Choroid plexus epithelial cell (primary cell): ENCODE measurements at regions not wholly inside any gene's neighbourhood (a gene's known extent, or its start where the extent isn't known, plus 50 kb on each side); places are given as distances from the start of the nearest gene placed in this dataset.

ENCODE experiments used
- DNase-seq: peaks from one replicate; pipeline ENCODE4 v3.0.0-alpha.2; 2010; ENCODE audit warnings: low read depth
- H3K4me3 ChIP-seq: 2 replicates; pipeline ENCODE4 v1.5.1; 2011; ENCODE audit warnings: low read depth, mild to moderate bottlenecking, control low read depth, low read length, moderate library complexity
- TF ChIP-seq, protein P1 (sequence below): conservative IDR thresholded peaks from 2 replicates; pipeline ENCODE4 v1.5.1; 2011; ENCODE audit warnings: low read depth, mild to moderate bottlenecking, control low read depth, inconsistent platforms, low read length, moderate library complexity

DNA sequence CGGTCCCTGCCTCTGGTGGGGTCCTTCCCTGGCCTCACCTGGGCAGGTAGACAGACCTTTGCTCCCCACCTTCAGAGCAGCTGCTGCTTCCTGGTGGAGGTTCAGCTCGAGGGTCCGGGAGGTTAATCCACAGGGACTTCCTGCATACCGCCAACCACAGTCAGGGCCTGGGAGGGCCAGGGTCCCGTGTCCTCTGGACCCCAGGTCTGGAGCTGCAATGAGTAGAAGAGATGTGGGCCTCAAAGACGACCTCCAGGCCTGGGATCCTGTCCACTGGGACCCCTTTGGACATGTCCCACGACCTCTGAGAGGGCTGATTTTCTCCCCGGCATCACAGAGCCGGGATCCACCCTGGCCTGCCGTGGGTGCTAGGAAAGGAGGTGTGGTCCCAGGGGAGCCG is 223.3 kb upstream of the TCERG1L start:
- no peak for DNase-seq
- TF ChIP-seq, protein P1, sequence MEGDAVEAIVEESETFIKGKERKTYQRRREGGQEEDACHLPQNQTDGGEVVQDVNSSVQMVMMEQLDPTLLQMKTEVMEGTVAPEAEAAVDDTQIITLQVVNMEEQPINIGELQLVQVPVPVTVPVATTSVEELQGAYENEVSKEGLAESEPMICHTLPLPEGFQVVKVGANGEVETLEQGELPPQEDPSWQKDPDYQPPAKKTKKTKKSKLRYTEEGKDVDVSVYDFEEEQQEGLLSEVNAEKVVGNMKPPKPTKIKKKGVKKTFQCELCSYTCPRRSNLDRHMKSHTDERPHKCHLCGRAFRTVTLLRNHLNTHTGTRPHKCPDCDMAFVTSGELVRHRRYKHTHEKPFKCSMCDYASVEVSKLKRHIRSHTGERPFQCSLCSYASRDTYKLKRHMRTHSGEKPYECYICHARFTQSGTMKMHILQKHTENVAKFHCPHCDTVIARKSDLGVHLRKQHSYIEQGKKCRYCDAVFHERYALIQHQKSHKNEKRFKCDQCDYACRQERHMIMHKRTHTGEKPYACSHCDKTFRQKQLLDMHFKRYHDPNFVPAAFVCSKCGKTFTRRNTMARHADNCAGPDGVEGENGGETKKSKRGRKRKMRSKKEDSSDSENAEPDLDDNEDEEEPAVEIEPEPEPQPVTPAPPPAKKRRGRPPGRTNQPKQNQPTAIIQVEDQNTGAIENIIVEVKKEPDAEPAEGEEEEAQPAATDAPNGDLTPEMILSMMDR = no peak

DNA sequence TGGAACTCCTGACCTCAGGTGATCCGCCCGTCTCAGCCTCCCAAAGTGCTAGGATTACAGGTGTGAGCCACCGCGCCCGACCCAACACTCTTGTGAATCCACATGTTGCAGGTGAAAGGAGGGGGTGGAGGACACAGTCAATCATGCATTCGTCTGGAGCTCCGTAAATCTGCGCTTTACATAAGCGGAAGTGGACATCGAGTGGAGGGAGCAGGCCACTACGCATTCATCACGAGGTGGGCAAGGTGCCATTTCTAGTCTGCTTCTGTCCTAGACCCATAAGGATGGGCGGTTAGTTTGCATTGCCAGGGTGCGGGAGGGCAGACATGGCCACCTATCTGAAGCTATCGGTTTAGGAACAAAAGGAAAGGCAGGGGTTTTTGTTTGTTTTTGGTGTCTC is 225.2 kb upstream of the TCERG1L start:
- no peak overlapping the region for H3K4me3 ChIP-seq
- no peak for DNase-seq
- TF ChIP-seq, protein P1 = no peak

More for the DNA sequence above, 223.3 kb upstream of the TCERG1L start:
- H3K4me3 ChIP-seq = no peak overlapping the region

DNA sequence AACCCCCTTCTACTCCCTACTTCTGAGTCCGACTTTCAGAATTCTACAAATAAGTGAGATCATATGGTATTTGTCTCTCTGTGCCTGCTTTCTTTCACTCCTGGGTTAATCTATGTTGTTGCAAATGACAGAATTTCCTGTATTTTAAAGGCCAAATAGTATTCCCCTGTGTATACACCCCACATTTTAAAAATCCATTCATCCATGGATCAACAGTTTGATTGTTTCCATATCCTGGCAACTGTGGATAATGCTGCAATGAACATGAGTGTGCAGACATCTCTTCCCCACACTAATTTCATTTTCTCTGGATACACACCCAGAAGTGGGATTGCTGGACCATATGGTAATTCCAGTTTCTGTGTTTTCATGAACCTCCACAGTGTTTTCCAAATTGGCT is 225.8 kb upstream of the TCERG1L start:
- H3K4me3 ChIP-seq = no peak overlapping the region
- DNase-seq = no peak
- TF ChIP-seq, protein P1 = no peak

DNA sequence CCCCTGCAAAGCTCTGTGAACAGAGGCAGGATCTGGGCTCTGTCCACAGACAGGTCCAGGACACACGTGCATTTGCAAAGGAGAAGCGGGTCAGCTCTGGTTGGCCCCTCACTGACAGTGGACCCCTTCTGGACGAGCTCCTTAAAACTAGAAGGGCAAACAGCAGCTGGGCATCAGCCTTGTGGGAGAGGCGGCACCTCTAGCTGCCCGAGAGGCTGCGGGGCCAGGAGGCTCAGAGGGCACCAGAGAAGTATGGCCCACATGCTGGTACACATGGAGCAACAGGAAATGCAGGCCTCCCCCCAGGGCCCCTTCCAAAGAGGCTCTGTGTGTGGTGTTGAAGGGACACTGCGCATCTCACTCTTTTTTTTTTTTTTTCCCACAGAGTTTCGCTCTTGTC is 233.0 kb upstream of the TCERG1L start:
- no peak for DNase-seq
- TF ChIP-seq, protein P1 = no peak
- no peak overlapping the region for H3K4me3 ChIP-seq

DNA sequence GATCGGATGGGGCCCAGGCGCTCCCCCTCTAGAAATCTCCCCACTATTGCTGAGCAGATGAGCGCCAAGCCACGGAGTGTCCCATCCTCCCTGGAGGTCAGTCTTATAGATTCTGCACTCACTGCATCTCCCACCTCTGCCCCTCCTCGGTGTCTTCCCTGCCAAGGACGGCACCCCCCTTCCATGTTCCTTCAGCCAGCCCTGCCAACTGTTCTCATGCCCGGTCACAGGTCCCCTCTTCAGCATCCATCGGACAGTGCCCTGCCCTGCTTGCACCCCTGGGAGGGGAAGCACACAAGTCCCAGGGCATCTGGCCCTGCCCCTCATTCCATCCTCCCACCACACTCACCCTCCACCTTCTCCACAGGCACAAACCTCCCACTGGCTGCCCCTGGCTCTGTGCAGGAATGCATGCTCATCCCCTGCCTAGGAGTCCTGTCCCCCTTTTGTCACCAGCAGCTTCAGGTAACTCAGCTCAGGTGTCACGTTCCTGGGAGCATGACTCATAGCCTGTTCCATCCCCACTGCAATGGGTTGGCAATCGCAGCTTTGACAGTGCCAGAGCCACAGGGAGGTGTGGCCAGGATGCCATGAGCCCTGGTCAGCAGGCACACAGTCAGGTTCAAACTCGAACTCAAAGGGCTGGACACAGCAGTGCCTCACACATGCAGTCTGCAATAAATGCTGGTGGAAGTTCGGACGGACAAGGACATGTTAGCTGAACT is 234.7 kb upstream of the TCERG1L start:
- no peak overlapping the region for H3K4me3 ChIP-seq
- TF ChIP-seq, protein P1 = no peak
- DNase-seq = no peak

DNA sequence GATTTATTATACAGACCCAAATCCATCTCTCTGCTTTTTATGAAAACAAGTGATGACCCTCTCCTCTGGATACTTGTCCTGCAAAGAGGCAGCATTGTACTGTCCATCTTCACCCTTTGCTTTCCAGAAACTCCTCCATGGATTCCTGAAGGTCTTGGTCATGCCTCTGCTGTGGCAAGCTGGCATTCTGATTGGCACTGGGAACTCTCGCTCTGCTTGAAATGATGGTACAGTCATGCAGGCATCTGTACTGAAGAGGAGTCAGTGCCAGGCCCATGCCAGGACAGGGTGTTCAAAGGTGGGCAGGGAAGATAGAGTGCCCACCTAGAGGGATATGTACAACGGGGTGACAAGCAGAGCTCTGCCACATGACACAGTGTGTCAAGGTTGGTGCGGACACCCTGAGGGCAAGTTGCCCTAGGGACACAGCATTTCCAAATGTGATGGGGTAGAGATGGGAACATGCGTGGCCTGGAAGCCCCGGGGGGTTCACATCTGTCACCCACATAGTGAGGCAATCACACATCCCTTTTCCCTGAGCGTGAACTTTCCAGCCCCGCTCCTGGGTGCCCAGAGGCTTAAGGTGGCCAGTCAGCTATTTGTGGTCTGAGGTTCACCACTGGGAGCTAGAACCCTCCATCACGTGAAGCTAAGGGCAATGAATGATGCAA is 235.7 kb upstream of the TCERG1L start:
- no peak for DNase-seq

More for the DNA sequence above, 235.7 kb upstream of the TCERG1L start:
- TF ChIP-seq, protein P1 = no peak
- H3K4me3 ChIP-seq = no peak overlapping the region
